Mesendoderm (in vitro differentiated cells): ENCODE measurements at regions not wholly inside any gene's neighbourhood (a gene's known extent, or its start where the extent isn't known, plus 50 kb on each side); places are given as distances from the start of the nearest gene placed in this dataset.

ENCODE experiments used
- DNase-seq: peaks from one replicate; pipeline ENCODE4 v3.0.0; 2013
- H2AK5ac ChIP-seq: 2 replicates; pipeline ENCODE4 v1.6.1; 2013; ENCODE audit warnings: low read length, inconsistent platforms
- H2BK120ac ChIP-seq: 2 replicates; pipeline ENCODE4 v1.6.1; 2013; ENCODE audit warnings: low read depth, mild to moderate bottlenecking, low read length, moderate library complexity, mixed read lengths
- H2BK15ac ChIP-seq: replicated peaks from 2 replicates; pipeline ENCODE4 v1.6.1; 2013; ENCODE audit warnings: low read depth, mild to moderate bottlenecking, moderate library complexity
- H2BK5ac ChIP-seq: 2 replicates; pipeline ENCODE4 v1.6.1; 2013; ENCODE audit warnings: low read length, inconsistent platforms
- H3K18ac ChIP-seq: 2 replicates; pipeline ENCODE4 v1.6.1; 2013; ENCODE audit warnings: mild to moderate bottlenecking, low read length, mixed read lengths
- H3K23ac ChIP-seq: one replicate; pipeline ENCODE4 v1.6.1; 2013; ENCODE audit warnings: low read length
- H3K27ac ChIP-seq: 2 replicates; pipeline ENCODE4 v1.5.1; 2013; ENCODE audit warnings: low read depth, mild to moderate bottlenecking, inconsistent platforms, low read length, moderate library complexity
- H3K27me3 ChIP-seq: 2 replicates; pipeline ENCODE4 v1.6.1; 2013; ENCODE audit warnings: low read length, control low read depth, mild to moderate bottlenecking, inconsistent platforms; ENCODE audit not compliant: insufficient read depth, poor library complexity
- H3K36me3 ChIP-seq: 2 replicates; pipeline ENCODE4 v1.6.1; 2013; ENCODE audit warnings: low read length, inconsistent platforms; ENCODE audit not compliant: control insufficient read depth, insufficient read depth
- H3K4ac ChIP-seq: one replicate; pipeline ENCODE4 v1.6.1; 2013; ENCODE audit warnings: low read depth, mild to moderate bottlenecking, low read length, moderate library complexity
- H3K4me1 ChIP-seq: 2 replicates; pipeline ENCODE4 v1.6.1; 2013; ENCODE audit warnings: low read depth, low read length, inconsistent platforms; ENCODE audit not compliant: control insufficient read depth
- H3K4me2 ChIP-seq: 2 replicates; pipeline ENCODE4 v1.6.1; 2013; ENCODE audit warnings: low read length
- H3K4me3 ChIP-seq: 2 replicates; pipeline ENCODE4 v1.5.1; 2013; ENCODE audit warnings: mild to moderate bottlenecking, low read length
- H3K56ac ChIP-seq: one replicate; pipeline ENCODE4 v1.6.1; 2013; ENCODE audit warnings: low read length
- H3K79me1 ChIP-seq: 2 replicates; pipeline ENCODE4 v1.6.1; 2013; ENCODE audit warnings: low read length, inconsistent platforms
- H3K79me2 ChIP-seq: 2 replicates; pipeline ENCODE4 v1.6.1; 2013; ENCODE audit warnings: mild to moderate bottlenecking, low read length; ENCODE audit not compliant: control insufficient read depth, insufficient read depth
- H3K9ac ChIP-seq: 2 replicates; pipeline ENCODE4 v1.6.1; 2013; ENCODE audit warnings: low read length, inconsistent platforms
- H4K5ac ChIP-seq: one replicate; pipeline ENCODE4 v1.6.1; 2013; ENCODE audit warnings: low read length
- H4K8ac ChIP-seq: one replicate; pipeline ENCODE4 v1.6.1; 2013; ENCODE audit warnings: low read depth, mild to moderate bottlenecking, control low read depth, low read length, moderate library complexity
- WGBS: extraction: QIAGEN DNeasy Blood & Tissue Kit; methylation state at CpG from one replicate; pipeline ENCODE4 v1.1.7; 2013; ENCODE audit warnings: low lambda C conversion rate, missing lambda C conversion rate; ENCODE audit not compliant: insufficient coverage; ENCODE audit errors: extremely low coverage; 5-methylcytosine and 5-hydroxymethylcytosine counted together

GRCh38 chr11:36874291-36874690 lies 276.3 kb upstream of the RAG2 start:
- Histone ChIP-seq H2AK5ac (no peak overlapping the region), H3K27ac (no peak overlapping the region), H3K79me2 (no peaks in the 10 kb centered on the region), H3K9ac (no peak overlapping the region), H3K4me1 (no peaks in the 10 kb centered on the region), H3K4ac (no peak overlapping the region), H4K5ac (no peak overlapping the region), H3K56ac (no peak overlapping the region), H4K8ac (no peak overlapping the region), H2BK15ac (no peak overlapping the region), H3K18ac (no peak overlapping the region), H3K36me3 (no peaks in the 10 kb centered on the region), H3K27me3 (no peaks in the 10 kb centered on the region), H3K23ac (no peak overlapping the region), H2BK5ac (no peak overlapping the region), H3K4me2 (no peak overlapping the region), H3K79me1 (no peaks in the 10 kb centered on the region), H2BK120ac (no peak overlapping the region), H3K4me3 (no peak overlapping the region)
- DNase-seq, result no peak
- no CpG with 5 or more reads among the region's 4 CpGs for WGBS

- Histone ChIP-seq H3K27ac (no peak overlapping the region), H3K9ac (no peak overlapping the region), H3K79me1 (no peaks in the 10 kb centered on the region), H4K8ac (no peak overlapping the region), H3K79me2 (no peaks in the 10 kb centered on the region), H3K4me2 (no peak overlapping the region), H4K5ac (no peak overlapping the region), H2BK15ac (no peak overlapping the region), H2AK5ac (no peak overlapping the region), H3K4me3 (no peak overlapping the region), H3K56ac (no peak overlapping the region), H3K27me3 (no peaks in the 10 kb centered on the region), H3K4me1 (no peaks in the 10 kb centered on the region), H3K4ac (no peak overlapping the region), H2BK5ac (no peak overlapping the region), H3K36me3 (no peaks in the 10 kb centered on the region), H2BK120ac (no peak overlapping the region), H3K23ac (no peak overlapping the region), H3K18ac (no peak overlapping the region)
- no CpG with 5 or more reads among the region's 3 CpGs for WGBS
- no peak for DNase-seq
Observed at GRCh38 chr11:36870361-36870760, 272.3 kb upstream of the RAG2 start.

GRCh38 chr11:36868380-36868779 lies 270.3 kb upstream of the RAG2 start:
- Histone ChIP-seq H3K18ac (no peak overlapping the region), H3K23ac (no peak overlapping the region), H2BK5ac (no peak overlapping the region), H4K5ac (no peak overlapping the region), H3K79me2 (no peaks in the 10 kb centered on the region), H3K36me3 (no peaks in the 10 kb centered on the region), H3K4ac (no peak overlapping the region), H3K4me3 (no peak overlapping the region), H3K56ac (no peak overlapping the region), H2AK5ac (no peak overlapping the region), H3K4me1 (no peaks in the 10 kb centered on the region), H3K27me3 (no peaks in the 10 kb centered on the region), H3K4me2 (no peak overlapping the region), H2BK120ac (no peak overlapping the region), H2BK15ac (no peak overlapping the region), H3K9ac (no peak overlapping the region), H4K8ac (no peak overlapping the region), H3K27ac (no peak overlapping the region), H3K79me1 (no peaks in the 10 kb centered on the region)
- WGBS, result no CpG with 5 or more reads among the region's 5 CpGs
- no peak for DNase-seq

GRCh38 chr11:36865846-36866245 lies 267.8 kb upstream of the RAG2 start:
- no peak overlapping the region for H2BK5ac ChIP-seq
- H2BK120ac ChIP-seq, result no peak overlapping the region
- H3K4ac ChIP-seq, result no peak overlapping the region
- H3K9ac ChIP-seq, result no peak overlapping the region
- no CpG with 5 or more reads among the region's 1 CpG for WGBS
- no peaks in the 10 kb centered on the region for H3K79me1 ChIP-seq
- H3K4me2 ChIP-seq, result no peak overlapping the region
- no peak overlapping the region for H3K18ac ChIP-seq
- H3K4me1 ChIP-seq, result no peaks in the 10 kb centered on the region
- H3K36me3 ChIP-seq, result no peaks in the 10 kb centered on the region
- no peak overlapping the region for H3K23ac ChIP-seq
- no peak overlapping the region for H2AK5ac ChIP-seq
- H4K5ac ChIP-seq, result no peak overlapping the region
- no peak for DNase-seq
- no peak overlapping the region for H3K27ac ChIP-seq
- no peak overlapping the region for H4K8ac ChIP-seq
- no peak overlapping the region for H2BK15ac ChIP-seq
- no peaks in the 10 kb centered on the region for H3K79me2 ChIP-seq
- no peak overlapping the region for H3K4me3 ChIP-seq
- H3K27me3 ChIP-seq, result no peaks in the 10 kb centered on the region
- no peak overlapping the region for H3K56ac ChIP-seq

GRCh38 chr11:36854875-36855274 lies 256.8 kb upstream of the RAG2 start:
- no peak for DNase-seq
- Histone ChIP-seq H4K5ac (no peak overlapping the region), H3K4me3 (no peak overlapping the region), H2BK15ac (no peak overlapping the region), H3K4me1 (no peaks in the 10 kb centered on the region), H4K8ac (no peak overlapping the region), H3K56ac (no peak overlapping the region), H3K18ac (no peak overlapping the region), H3K9ac (no peak overlapping the region), H3K4ac (no peak overlapping the region), H2BK5ac (no peak overlapping the region), H3K27ac (no peak overlapping the region), H3K27me3 (no peaks in the 10 kb centered on the region), H3K23ac (no peak overlapping the region), H2AK5ac (no peak overlapping the region), H2BK120ac (no peak overlapping the region), H3K36me3 (no peaks in the 10 kb centered on the region), H3K79me1 (no peaks in the 10 kb centered on the region), H3K4me2 (no peak overlapping the region), H3K79me2 (no peaks in the 10 kb centered on the region)
- whole genome bisulfite sequencing, result no CpG with 5 or more reads among the region's 4 CpGs

- Histone ChIP-seq H4K8ac (no peak overlapping the region), H3K27me3 (no peaks in the 10 kb centered on the region), H3K56ac (no peak overlapping the region), H4K5ac (no peak overlapping the region), H3K36me3 (no peaks in the 10 kb centered on the region), H3K18ac (no peak overlapping the region), H3K4me1 (no peaks in the 10 kb centered on the region), H3K27ac (no peak overlapping the region), H2AK5ac (no peak overlapping the region), H3K23ac (no peak overlapping the region), H3K4ac (no peak overlapping the region), H2BK15ac (no peak overlapping the region), H2BK5ac (no peak overlapping the region), H3K79me2 (no peaks in the 10 kb centered on the region), H3K4me2 (no peak overlapping the region), H3K4me3 (no peak overlapping the region), H3K79me1 (no peaks in the 10 kb centered on the region), H3K9ac (no peak overlapping the region), H2BK120ac (no peak overlapping the region)
- no peak for DNase-seq
- no CpG with 5 or more reads among the region's 2 CpGs for WGBS
Observed at GRCh38 chr11:36848660-36849059, 250.6 kb upstream of the RAG2 start.
